Stimulated activated CD4-positive, alpha-beta T cell treated with anti-CD3 and anti-CD28 coated beads, Interleukin-2, amount 100 ng/mL, for 48 hours (primary cell): ENCODE measurements at regions not wholly inside any gene's neighbourhood (a gene's known extent, or its start where the extent isn't known, plus 50 kb on each side); places are given as distances from the start of the nearest gene placed in this dataset.

ENCODE experiments used
- DNase-seq, 2 donors: peaks; one replicate each; pipeline ENCODE4 v3.0.0-alpha.2; 2020

DNA sequence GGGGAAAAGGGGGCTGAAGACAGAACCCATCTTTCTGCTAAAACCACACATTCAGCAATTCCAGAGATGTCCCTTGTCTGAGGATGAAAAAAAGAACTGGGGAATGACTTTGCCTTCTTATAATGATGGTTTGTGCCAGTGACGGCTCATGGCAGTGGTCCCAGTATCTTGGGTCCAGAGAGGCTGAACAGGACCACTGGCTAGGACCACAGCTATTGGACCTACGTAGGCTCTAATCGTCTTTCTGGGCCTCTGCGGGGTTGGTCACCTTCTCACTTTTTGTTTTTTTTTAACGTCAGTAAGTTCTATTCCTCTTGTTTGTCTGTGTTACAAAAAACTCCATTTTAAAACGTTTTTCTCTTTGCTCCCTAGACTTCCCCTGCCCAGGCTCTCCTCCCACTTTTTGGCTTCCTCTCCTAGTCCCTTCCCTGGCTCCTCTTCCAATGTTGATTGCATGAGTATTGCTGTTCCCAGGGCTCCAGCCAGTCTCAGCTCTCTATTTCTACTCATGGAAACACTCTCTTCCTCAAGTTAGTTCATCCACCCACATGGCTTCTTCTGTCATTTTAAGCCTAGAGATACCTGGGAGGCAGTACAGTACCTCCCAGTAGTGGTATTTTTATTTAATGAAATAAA is 52.6 kb upstream of the STX18 start:
- no peak for DNase-seq

DNA sequence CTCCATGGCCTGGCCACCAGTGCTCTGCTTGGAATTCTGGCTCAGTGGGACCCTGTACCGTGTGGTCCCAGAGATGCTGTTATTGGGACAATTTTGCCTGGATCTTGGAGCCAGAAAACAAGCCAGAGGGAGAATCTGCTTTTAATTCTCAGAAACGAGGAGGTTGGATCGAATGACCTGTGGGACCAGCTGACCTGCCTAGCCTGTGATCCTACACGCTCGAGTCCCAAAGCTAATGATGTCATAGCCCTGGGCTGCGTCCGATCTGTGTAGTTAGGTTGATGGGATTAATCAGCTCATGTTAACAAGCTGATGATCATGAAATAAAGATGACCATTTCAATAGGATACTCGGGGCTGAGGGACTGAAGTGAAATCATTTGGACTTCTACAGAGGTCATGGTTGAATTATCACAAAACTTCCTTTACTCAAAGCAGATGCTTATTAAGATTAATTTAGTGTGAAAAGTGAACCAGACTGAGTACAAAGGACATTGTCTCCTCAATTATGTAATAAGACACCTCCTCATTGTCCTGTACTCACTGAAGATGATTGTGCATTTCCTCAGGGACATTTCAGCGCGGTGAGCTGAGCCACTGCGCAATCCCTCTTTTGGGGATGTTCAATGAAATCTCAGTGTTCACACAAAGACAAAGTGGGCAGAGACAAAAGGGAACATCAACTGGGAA is 51.9 kb upstream of the STX18 start:
- DNase-seq = no peak

DNA sequence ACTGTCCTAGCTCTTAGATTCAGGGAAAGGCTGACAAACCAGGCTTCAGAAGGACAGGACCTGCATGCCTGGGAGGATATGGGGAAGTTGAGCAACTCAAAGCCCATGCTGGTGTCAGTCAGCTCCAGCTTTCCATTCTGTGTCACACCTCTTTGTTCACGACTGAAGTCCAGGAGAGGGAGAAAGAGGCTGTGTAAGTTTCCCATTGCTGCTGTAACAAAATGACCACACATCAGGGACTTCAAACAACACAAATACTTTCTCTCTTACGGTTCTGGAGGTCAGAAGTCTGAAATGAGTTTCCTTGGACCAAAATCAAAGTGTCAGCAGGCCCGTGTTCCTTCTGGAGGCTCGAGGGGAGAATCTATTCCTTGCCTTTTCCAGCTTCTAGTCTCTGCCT is 50.6 kb upstream of the STX18 start:
- DNase-seq = no peak
